GM12891 (cell line): ENCODE measurements at regions not wholly inside any gene's neighbourhood (a gene's known extent, or its start where the extent isn't known, plus 50 kb on each side); places are given as distances from the start of the nearest gene placed in this dataset.

ENCODE experiments used
- PAX5 ChIP-seq: IDR thresholded peaks from 2 replicates; pipeline ENCODE4 v1.6.1; 2011; ENCODE audit warnings: low read length, moderate library complexity, mild to moderate bottlenecking; ENCODE audit not compliant: insufficient read depth, severe bottlenecking
- POLR2A ChIP-seq: IDR thresholded peaks from 2 replicates; pipeline ENCODE4 v1.6.1; 2011; ENCODE audit warnings: low read depth, low read length, control low read depth
- POLR2AphosphoS5 ChIP-seq: IDR thresholded peaks from 2 replicates; pipeline ENCODE4 v1.6.1; 2011; ENCODE audit warnings: low read depth, low read length, control low read depth
- SPI1 ChIP-seq: IDR thresholded peaks from 2 replicates; pipeline ENCODE4 v1.6.1; 2011; ENCODE audit warnings: low read depth, low read length, control low read depth

DNA sequence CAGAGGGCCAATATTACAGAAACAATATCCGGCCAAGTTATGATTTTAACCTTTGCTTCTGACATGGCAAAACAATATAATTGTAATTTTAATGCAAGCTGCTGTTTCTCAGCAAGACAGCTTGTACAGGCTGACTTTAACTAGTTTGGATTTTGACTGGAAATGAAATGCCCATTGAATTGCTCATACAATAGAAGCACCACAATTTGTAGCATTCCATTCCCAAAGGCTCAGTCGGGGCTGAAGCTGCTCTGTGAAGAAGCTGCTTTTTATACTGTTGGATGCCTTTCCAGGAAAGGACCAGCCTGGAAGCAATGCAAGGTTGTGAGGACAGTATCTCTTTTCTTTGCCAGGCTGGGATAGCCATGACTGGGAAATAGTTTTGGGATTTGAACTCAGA lies 677.0 kb upstream of the FANCL start:
- no peak for TF ChIP-seq SPI1
- TF ChIP-seq POLR2A, result no peak
- no peak for TF ChIP-seq POLR2AphosphoS5
- TF ChIP-seq PAX5, result no peak
